Stimulated activated naive CD4-positive, alpha-beta T cell (primary cell): ENCODE measurements at regions not wholly inside any gene's neighbourhood (a gene's known extent, or its start where the extent isn't known, plus 50 kb on each side); places are given as distances from the start of the nearest gene placed in this dataset.

Experiments
- DNase-seq, 6 experiments: peaks; one replicate each; lab custom pipeline; 2025; lab: John Stamatoyannopoulos, UW

- DNase-seq = no peak
Observed at GRCh38 chr11:104432526-104432925, 268.6 kb upstream of the PDGFD start.

- no peak for DNase-seq
Observed at GRCh38 chr11:104422324-104422944, 258.5 kb upstream of the PDGFD start.

- no peak for DNase-seq
Observed at GRCh38 chr11:104410336-104410735, 246.4 kb upstream of the PDGFD start.

GRCh38 chr11:104408630-104409029 lies 244.7 kb upstream of the PDGFD start:
- no peak for DNase-seq

GRCh38 chr11:104405277-104405676 lies 241.3 kb upstream of the PDGFD start:
- no peak for DNase-seq

- no peak for DNase-seq
Observed at GRCh38 chr11:104404231-104405175, 240.6 kb upstream of the PDGFD start.

- no peak for DNase-seq
Observed at GRCh38 chr11:104402812-104403521, 239.0 kb upstream of the PDGFD start.

GRCh38 chr11:104394508-104394907 lies 230.6 kb upstream of the PDGFD start:
- DNase-seq = no peak

- DNase-seq = no peak
Observed at GRCh38 chr11:104390651-104391050, 226.7 kb upstream of the PDGFD start.

GRCh38 chr11:104385884-104386283 lies 221.9 kb upstream of the PDGFD start:
- no peak for DNase-seq

- no peak for DNase-seq
Observed at GRCh38 chr11:104380358-104380757, 216.4 kb upstream of the PDGFD start.

- no peak for DNase-seq
Observed at GRCh38 chr11:104372111-104372510, 208.2 kb upstream of the PDGFD start.

GRCh38 chr11:104370478-104370877 lies 206.5 kb upstream of the PDGFD start:
- no peak for DNase-seq

- no peak for DNase-seq
Observed at GRCh38 chr11:104369761-104370160, 205.8 kb upstream of the PDGFD start.

GRCh38 chr11:104366321-104366734 lies 202.4 kb upstream of the PDGFD start:
- DNase-seq = no peak

GRCh38 chr11:104365676-104366075 lies 201.7 kb upstream of the PDGFD start:
- DNase-seq = no peak

- DNase-seq = no peak
Observed at GRCh38 chr11:104361975-104362374, 198.0 kb upstream of the PDGFD start.

- no peak for DNase-seq
Observed at GRCh38 chr11:104352036-104352435, 188.1 kb upstream of the PDGFD start.

- DNase-seq = no peak
Observed at GRCh38 chr11:104343578-104343977, 179.6 kb upstream of the PDGFD start.

GRCh38 chr11:104340590-104340989 lies 176.6 kb upstream of the PDGFD start:
- DNase-seq = no peak

- DNase-seq = no peak
Observed at GRCh38 chr11:104339380-104339831, 175.5 kb upstream of the PDGFD start.

GRCh38 chr11:104338186-104338585 lies 174.2 kb upstream of the PDGFD start:
- no peak for DNase-seq

- DNase-seq = no peak
Observed at GRCh38 chr11:104337273-104337672, 173.3 kb upstream of the PDGFD start.
